Large intestine (tissue), 3 donors: ENCODE measurements at regions not wholly inside any gene's neighbourhood (a gene's known extent, or its start where the extent isn't known, plus 50 kb on each side); places are given as distances from the start of the nearest gene placed in this dataset.
A peak's percentile ranks its signal among the peaks of the same experiment; 100 is the strongest.

Experiments
- DNase-seq, 2 donors: peaks; one replicate each; pipeline versions ENCODE4 v3.0.0 to v3.0.0-alpha.2; 2013
- H3K27ac ChIP-seq: one replicate; pipeline ENCODE4 v1.5.1; 2013; ENCODE audit warnings: low read length
- H3K27me3 ChIP-seq: 2 replicates; pipeline ENCODE4 v1.6.1; 2013; ENCODE audit warnings: low read length; ENCODE audit not compliant: control insufficient read depth, insufficient read depth
- H3K36me3 ChIP-seq: 2 replicates; pipeline ENCODE4 v1.6.1; 2013; ENCODE audit warnings: low read length; ENCODE audit not compliant: control insufficient read depth, insufficient read depth
- H3K4me1 ChIP-seq: one replicate; pipeline ENCODE4 v1.6.1; 2013; ENCODE audit warnings: low read length; ENCODE audit not compliant: control insufficient read depth, insufficient read depth
- H3K4me3 ChIP-seq: one replicate; pipeline ENCODE4 v1.5.1; 2013; ENCODE audit warnings: low read length
- H3K9me3 ChIP-seq: one replicate; pipeline ENCODE4 v1.6.1; 2013; ENCODE audit warnings: mild to moderate bottlenecking, low read depth, low read length, moderate library complexity; ENCODE audit not compliant: control insufficient read depth
- WGBS: methylation state at CpG from one replicate; pipeline ENCODE4 v1.1.5; 2013; ENCODE audit warnings: low lambda C conversion rate; ENCODE audit not compliant: insufficient coverage; 5-methylcytosine and 5-hydroxymethylcytosine counted together

GRCh38 chr12:124517260-124518050, 50.0 kb downstream of the NCOR2 start:
- Histone ChIP-seq H3K27ac (peak overlapping the region; percentile 80), H3K36me3 (peaks cover 18% of the 10 kb centered on the region), H3K4me3 (peak overlapping the region; percentile 39), H3K27me3 (no peaks in the 10 kb centered on the region), H3K9me3 (peaks cover 2% of the 10 kb centered on the region), H3K4me1 (peaks cover 36% of the 10 kb centered on the region)
- no CpG with 5 or more reads among the region's 47 CpGs for WGBS
- peak in 1 of 2 donors; percentile 30 for DNase-seq

GRCh38 chr12:124516850-124517249, 50.6 kb downstream of the NCOR2 start:
- peak overlapping the region; percentile 80 for H3K27ac ChIP-seq
- H3K36me3 ChIP-seq = peaks cover 17% of the 10 kb centered on the region
- H3K9me3 ChIP-seq = peaks cover 2% of the 10 kb centered on the region
- no peak for DNase-seq
- peak overlapping the region; percentile 39 for H3K4me3 ChIP-seq
- H3K4me1 ChIP-seq = peaks cover 36% of the 10 kb centered on the region
- H3K27me3 ChIP-seq = no peaks in the 10 kb centered on the region
- no CpG with 5 or more reads among the region's 6 CpGs for WGBS

GRCh38 chr12:124515981-124516380, 51.4 kb downstream of the NCOR2 start:
- peaks cover 36% of the 10 kb centered on the region for H3K4me1 ChIP-seq
- no peaks in the 10 kb centered on the region for H3K27me3 ChIP-seq
- no peak overlapping the region for H3K27ac ChIP-seq
- H3K4me3 ChIP-seq = no peak overlapping the region
- no peak for DNase-seq
- H3K36me3 ChIP-seq = peaks cover 20% of the 10 kb centered on the region
- peaks cover 2% of the 10 kb centered on the region for H3K9me3 ChIP-seq
- WGBS = no CpG with 5 or more reads among the region's 15 CpGs

- Histone ChIP-seq H3K27ac (no peak overlapping the region), H3K4me1 (peaks cover 36% of the 10 kb centered on the region), H3K27me3 (no peaks in the 10 kb centered on the region), H3K36me3 (peaks cover 22% of the 10 kb centered on the region), H3K9me3 (peaks cover 2% of the 10 kb centered on the region), H3K4me3 (no peak overlapping the region)
- no CpG with 5 or more reads among the region's 19 CpGs for WGBS
- no peak for DNase-seq
Observed at GRCh38 chr12:124514996-124515932, 52.1 kb downstream of the NCOR2 start.

- Histone ChIP-seq H3K27ac (no peak overlapping the region), H3K9me3 (peaks cover 2% of the 10 kb centered on the region), H3K36me3 (peaks cover 22% of the 10 kb centered on the region), H3K4me3 (no peak overlapping the region), H3K4me1 (peaks cover 38% of the 10 kb centered on the region), H3K27me3 (no peaks in the 10 kb centered on the region)
- DNase-seq = no peak
- WGBS = 100% methylated on average over 1 of the region's 12 CpGs
Observed at GRCh38 chr12:124514145-124514995, 53.0 kb downstream of the NCOR2 start.

- Histone ChIP-seq H3K27me3 (no peaks in the 10 kb centered on the region), H3K4me1 (peaks cover 36% of the 10 kb centered on the region), H3K9me3 (peaks cover 2% of the 10 kb centered on the region), H3K4me3 (no peak overlapping the region), H3K27ac (peak overlapping the region; percentile 8), H3K36me3 (peaks cover 22% of the 10 kb centered on the region)
- no peak for DNase-seq
- WGBS = 80% methylated on average over 1 of the region's 7 CpGs
Observed at GRCh38 chr12:124513297-124513867, 54.0 kb downstream of the NCOR2 start.

GRCh38 chr12:124512667-124513296, 54.6 kb downstream of the NCOR2 start:
- H3K27ac ChIP-seq = peak overlapping the region; percentile 8
- 0% methylated on average over 1 of the region's 16 CpGs for WGBS
- peaks cover 22% of the 10 kb centered on the region for H3K36me3 ChIP-seq
- DNase-seq = peak; percentile 56 to 72
- H3K9me3 ChIP-seq = peaks cover 2% of the 10 kb centered on the region
- H3K4me3 ChIP-seq = no peak overlapping the region
- no peaks in the 10 kb centered on the region for H3K27me3 ChIP-seq
- H3K4me1 ChIP-seq = peaks cover 37% of the 10 kb centered on the region

GRCh38 chr12:124511259-124511985, 56.0 kb downstream of the NCOR2 start:
- Histone ChIP-seq H3K36me3 (peaks cover 22% of the 10 kb centered on the region), H3K27ac (no peak overlapping the region), H3K4me1 (peaks cover 41% of the 10 kb centered on the region), H3K4me3 (no peak overlapping the region), H3K9me3 (peaks cover 2% of the 10 kb centered on the region), H3K27me3 (no peaks in the 10 kb centered on the region)
- no peak for DNase-seq
- 94% methylated on average over 3 of the region's 23 CpGs for WGBS
